ENCODE measurements at regions not wholly inside any gene's neighbourhood (a gene's known extent, or its start where the extent isn't known, plus 50 kb on each side); places are given as distances from the start of the nearest gene placed in this dataset.

- no peak for DNase-seq
Measured at GRCh38 chr2:107392241-107392704, 434.4 kb upstream of the RGPD4 start.

- DNase-seq: no peak
Measured at GRCh38 chr2:107393516-107393915, 433.2 kb upstream of the RGPD4 start.

GRCh38 chr2:107398683-107399082 lies 428.0 kb upstream of the RGPD4 start:
- no peak for DNase-seq

GRCh38 chr2:107402330-107402729 lies 424.4 kb upstream of the RGPD4 start:
- no peak for DNase-seq

- DNase-seq: no peak
Measured at GRCh38 chr2:107405261-107405660, 421.4 kb upstream of the RGPD4 start.

GRCh38 chr2:107407017-107407416 lies 419.7 kb upstream of the RGPD4 start:
- DNase-seq: no peak

- no peak for DNase-seq
Measured at GRCh38 chr2:107407974-107408373, 418.7 kb upstream of the RGPD4 start.

GRCh38 chr2:107411267-107411666 lies 415.4 kb upstream of the RGPD4 start:
- no peak for DNase-seq

- DNase-seq: no peak
Measured at GRCh38 chr2:107412209-107412904, 414.3 kb upstream of the RGPD4 start.

GRCh38 chr2:107412981-107413380 lies 413.7 kb upstream of the RGPD4 start:
- DNase-seq: no peak

- no peak for DNase-seq
Measured at GRCh38 chr2:107414376-107414775, 412.3 kb upstream of the RGPD4 start.

- no peak for DNase-seq
Measured at GRCh38 chr2:107418708-107419107, 408.0 kb upstream of the RGPD4 start.

- DNase-seq: no peak
Measured at GRCh38 chr2:107419191-107419590, 407.5 kb upstream of the RGPD4 start.

GRCh38 chr2:107428781-107429180 lies 397.9 kb upstream of the RGPD4 start:
- no peak for DNase-seq

- no peak for DNase-seq
Measured at GRCh38 chr2:107430006-107430405, 396.7 kb upstream of the RGPD4 start.

GRCh38 chr2:107430596-107431266 lies 396.0 kb upstream of the RGPD4 start:
- no peak for DNase-seq

GRCh38 chr2:107436281-107436680 lies 390.4 kb upstream of the RGPD4 start:
- no peak for DNase-seq

GRCh38 chr2:107437265-107437664 lies 389.4 kb upstream of the RGPD4 start:
- DNase-seq: no peak

- no peak for DNase-seq
Measured at GRCh38 chr2:107437807-107438206, 388.9 kb upstream of the RGPD4 start.

GRCh38 chr2:107448160-107448559 lies 378.5 kb upstream of the RGPD4 start:
- no peak for DNase-seq

GRCh38 chr2:107461301-107461700 lies 365.4 kb upstream of the RGPD4 start:
- DNase-seq: no peak

GRCh38 chr2:107462181-107462580 lies 364.5 kb upstream of the RGPD4 start:
- no peak for DNase-seq

- DNase-seq: peak in 3 of 14 donors; percentile 1 to 17 (median 5)
Measured at GRCh38 chr2:107466241-107466640, 360.5 kb upstream of the RGPD4 start.

Measured in C1 segment of cervical spinal cord (tissue), 14 donors.